ENCODE measurements at regions not wholly inside any gene's neighbourhood (a gene's known extent, or its start where the extent isn't known, plus 50 kb on each side); places are given as distances from the start of the nearest gene placed in this dataset.

- H3K4me3 ChIP-seq (ENCODE audit: low read depth, low read length) = no peak overlapping the region
- no peak for TF ChIP-seq CTCF (conservative IDR thresholded peaks at IDR 0.05; ENCODE audit: low read depth, low read length)
- DNase-seq (ENCODE audit: low read depth) = no peak
Measured at GRCh38 chr6:82095091-82095490, 152.5 kb downstream of the IBTK start.

- no peak for TF ChIP-seq CTCF (conservative IDR thresholded peaks at IDR 0.05; ENCODE audit: low read depth, low read length)
- no peak for DNase-seq (ENCODE audit: low read depth)
- no peak overlapping the region for H3K4me3 ChIP-seq (ENCODE audit: low read depth, low read length)
Measured at GRCh38 chr6:82094166-82094806, 153.3 kb downstream of the IBTK start.

- H3K4me3 ChIP-seq (ENCODE audit: low read depth, low read length) = no peak overlapping the region
- no peak for DNase-seq (ENCODE audit: low read depth)
- no peak for TF ChIP-seq CTCF (conservative IDR thresholded peaks at IDR 0.05; ENCODE audit: low read depth, low read length)
Measured at GRCh38 chr6:82088978-82089771, 158.4 kb downstream of the IBTK start.

GRCh38 chr6:82086944-82087343 is 160.6 kb downstream of the IBTK start:
- no peak for TF ChIP-seq CTCF (conservative IDR thresholded peaks at IDR 0.05; ENCODE audit: low read depth, low read length)
- DNase-seq (ENCODE audit: low read depth) = no peak

GRCh38 chr6:82085701-82086100 is 161.8 kb downstream of the IBTK start:
- DNase-seq (ENCODE audit: low read depth) = no peak
- no peak for TF ChIP-seq CTCF (conservative IDR thresholded peaks at IDR 0.05; ENCODE audit: low read depth, low read length)
- H3K4me3 ChIP-seq (ENCODE audit: low read depth, low read length) = no peak overlapping the region

More at GRCh38 chr6:82086944-82087343, 160.6 kb downstream of the IBTK start:
- no peak overlapping the region for H3K4me3 ChIP-seq (ENCODE audit: low read depth, low read length)

- DNase-seq (ENCODE audit: low read depth) = no peak
- no peak for TF ChIP-seq CTCF (conservative IDR thresholded peaks at IDR 0.05; ENCODE audit: low read depth, low read length)
Measured at GRCh38 chr6:82084324-82084920, 163.1 kb downstream of the IBTK start.

More at GRCh38 chr6:82084324-82084920, 163.1 kb downstream of the IBTK start:
- H3K4me3 ChIP-seq (ENCODE audit: low read depth, low read length) = no peak overlapping the region
